HEK293 (cell line): ENCODE measurements at regions not wholly inside any gene's neighbourhood (a gene's known extent, or its start where the extent isn't known, plus 50 kb on each side); places are given as distances from the start of the nearest gene placed in this dataset.

ENCODE experiments used
- ATF2 ChIP-seq: fragments of 450-650 bp; formaldehyde crosslinking; IDR thresholded peaks from 2 replicates; pipeline ENCODE4 v1.5.1; 2016; ENCODE audit warnings: missing biosample characterization, missing genetic modification characterization, low read depth
- CTCF ChIP-seq: fragments of 450-650 bp; formaldehyde crosslinking; IDR thresholded peaks from 2 replicates; pipeline ENCODE4 v1.5.1; 2016; ENCODE audit warnings: missing biosample characterization, missing genetic modification characterization
- HOXA7 ChIP-seq: sonication (generic); formaldehyde crosslinking; IDR thresholded peaks from 2 replicates; pipeline ENCODE4 v1.8.1; 2022; ENCODE audit warnings: missing genetic modification reagents, borderline replicate concordance
- KLF7 ChIP-seq: fragments of 450-650 bp; formaldehyde crosslinking; IDR thresholded peaks from 2 replicates; pipeline ENCODE4 v1.5.1; 2016; ENCODE audit warnings: missing biosample characterization, missing genetic modification characterization, borderline replicate concordance
- REST ChIP-seq: fragments of 450-650 bp; formaldehyde crosslinking; IDR thresholded peaks from 2 replicates; pipeline ENCODE4 v1.5.1; 2016; ENCODE audit warnings: missing biosample characterization, missing genetic modification characterization
- YY1 ChIP-seq: fragments of 450-650 bp; formaldehyde crosslinking; IDR thresholded peaks from 2 replicates; pipeline ENCODE4 v1.5.1; 2018; ENCODE audit warnings: missing biosample characterization, missing genetic modification characterization
- ZBTB49 ChIP-seq: fragments of 450-650 bp; formaldehyde crosslinking; IDR thresholded peaks from 2 replicates; pipeline ENCODE4 v1.5.1; 2016; ENCODE audit warnings: missing biosample characterization, missing genetic modification characterization, low read depth
- ZNF18 ChIP-seq: fragments of 450-650 bp; formaldehyde crosslinking; IDR thresholded peaks from 2 replicates; pipeline ENCODE4 v1.5.1; 2016; ENCODE audit warnings: missing biosample characterization, missing genetic modification characterization
- ZNF670 ChIP-seq: fragments of 450-650 bp; formaldehyde crosslinking; IDR thresholded peaks from 2 replicates; pipeline ENCODE4 v1.5.1; 2016; ENCODE audit warnings: missing biosample characterization, missing genetic modification characterization, low read depth
- ZNF707 ChIP-seq: fragments of 450-650 bp; formaldehyde crosslinking; IDR thresholded peaks from 2 replicates; pipeline ENCODE4 v1.5.1; 2016; ENCODE audit warnings: missing biosample characterization, missing genetic modification characterization
- ZNF768 ChIP-seq: fragments of 450-650 bp; formaldehyde crosslinking; IDR thresholded peaks from 2 replicates; pipeline ENCODE4 v1.5.1; 2018; ENCODE audit warnings: missing biosample characterization, mild to moderate bottlenecking, missing genetic modification characterization

GRCh38 chr6:144417681-144418080 lies 132.5 kb downstream of the UTRN start:
- TF ChIP-seq YY1 (tag by site-specific recombination) (no peak), CTCF (tag by site-specific recombination) (no peak), KLF7 (tag by site-specific recombination) (no peak), ZBTB49 (no peak), ATF2 (tag by site-specific recombination) (no peak), ZNF768 (no peak), HOXA7 (CRISPR knock-in tag) (no peak), ZNF670 (no peak), REST (tag by site-specific recombination) (no peak), ZNF18 (tag by site-specific recombination) (no peak), ZNF707 (tag by site-specific recombination) (no peak)
